ENCODE measurements at regions not wholly inside any gene's neighbourhood (a gene's known extent, or its start where the extent isn't known, plus 50 kb on each side); places are given as distances from the start of the nearest gene placed in this dataset.

GRCh38 chr14:101220921-101221510 lies 317.5 kb upstream of the RTL1 start:
- DNase-seq: no peak

GRCh38 chr14:101221549-101222160 lies 318.1 kb upstream of the RTL1 start:
- DNase-seq: no peak

GRCh38 chr14:101222362-101223070 lies 319.0 kb upstream of the RTL1 start:
- no peak for DNase-seq

- no peak for DNase-seq
Measured at GRCh38 chr14:101223127-101223526, 319.6 kb upstream of the RTL1 start.

GRCh38 chr14:101223561-101224162 lies 320.1 kb upstream of the RTL1 start:
- no peak for DNase-seq

- DNase-seq: no peak
Measured at GRCh38 chr14:101224356-101225156, 321.0 kb upstream of the RTL1 start.

- DNase-seq: no peak
Measured at GRCh38 chr14:101225157-101226152, 321.9 kb upstream of the RTL1 start.

GRCh38 chr14:101226265-101226602 lies 322.7 kb upstream of the RTL1 start:
- DNase-seq: no peak

GRCh38 chr14:101226603-101227425 lies 323.3 kb upstream of the RTL1 start:
- DNase-seq: no peak

GRCh38 chr14:101227611-101228594 lies 324.4 kb upstream of the RTL1 start:
- no peak for DNase-seq

GRCh38 chr14:101228949-101229541 lies 325.5 kb upstream of the RTL1 start:
- DNase-seq: no peak

- DNase-seq: no peak
Measured at GRCh38 chr14:101229666-101230065, 326.1 kb upstream of the RTL1 start.

GRCh38 chr14:101230161-101230850 lies 326.8 kb upstream of the RTL1 start:
- no peak for DNase-seq

- DNase-seq: no peak
Measured at GRCh38 chr14:101230851-101231550, 327.5 kb upstream of the RTL1 start.

- no peak for DNase-seq
Measured at GRCh38 chr14:101231828-101232227, 328.3 kb upstream of the RTL1 start.

GRCh38 chr14:101232340-101233020 lies 328.8 kb upstream of the DIO3 start:
- DNase-seq: no peak

- DNase-seq: no peak
Measured at GRCh38 chr14:101233021-101233366, 328.3 kb upstream of the DIO3 start.
